ENCODE measurements at regions not wholly inside any gene's neighbourhood (a gene's known extent, or its start where the extent isn't known, plus 50 kb on each side); places are given as distances from the start of the nearest gene placed in this dataset.
"Not testable (repeated sequence)": the region's sequence is repeated elsewhere in the genome, so short reads cannot be mapped to it uniquely, and the experiment has no call there.

- Histone ChIP-seq H3K9ac (ENCODE audit: low read depth, low read length) (no peak overlapping the region), H3K27ac (ENCODE audit: low read depth, low read length) (no peak overlapping the region), H3K27me3 (ENCODE audit: control insufficient read depth, insufficient read depth, low read length) (no peaks in the 10 kb centered on the region), H3K9me3 (ENCODE audit: control insufficient read depth, insufficient read depth, low read length) (no peaks in the 10 kb centered on the region), H3K4me1 (ENCODE audit: control insufficient read depth, insufficient read depth, low read length) (no peaks in the 10 kb centered on the region), H3K36me3 (ENCODE audit: control insufficient read depth, insufficient read depth, low read length) (no peaks in the 10 kb centered on the region), H3K4me3 (ENCODE audit: low read depth, low read length) (no peak overlapping the region)
Observed at GRCh38 chr5:19210886-19211285, 777.1 kb downstream of the CDH18 start.

DNA sequence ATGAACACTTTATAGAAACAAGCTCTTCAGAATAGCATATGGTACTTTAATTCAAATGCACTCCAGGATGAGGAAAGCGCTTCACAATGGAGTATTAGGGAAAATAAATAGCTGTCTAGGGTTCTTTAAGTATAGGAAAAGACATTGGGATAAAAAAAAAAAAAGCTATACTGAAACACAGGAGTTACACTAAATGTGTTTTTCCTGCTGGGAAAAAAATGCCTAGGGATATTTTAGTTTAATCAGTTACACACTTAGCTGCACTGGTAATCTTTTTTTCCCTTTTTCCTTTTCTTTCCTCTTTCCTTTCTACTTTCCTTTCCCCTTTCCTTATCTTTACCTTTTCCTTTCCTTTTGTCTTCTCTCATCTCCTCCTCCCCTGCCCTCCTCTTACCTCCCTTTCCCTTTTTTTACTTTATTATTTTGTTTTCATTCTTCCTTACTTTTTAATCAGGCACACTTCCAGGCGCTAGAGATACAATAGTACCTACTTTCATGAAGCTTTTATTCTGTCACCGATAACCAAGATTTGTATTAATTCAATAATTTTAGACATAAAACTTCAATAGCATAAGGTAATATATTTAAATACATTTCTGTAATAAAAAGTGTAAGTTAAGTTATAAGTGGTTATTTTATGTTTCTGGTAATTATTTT is 758.7 kb downstream of the CDH18 start:
- H3K4me3 ChIP-seq (ENCODE audit: low read depth, low read length): no peak overlapping the region

DNA sequence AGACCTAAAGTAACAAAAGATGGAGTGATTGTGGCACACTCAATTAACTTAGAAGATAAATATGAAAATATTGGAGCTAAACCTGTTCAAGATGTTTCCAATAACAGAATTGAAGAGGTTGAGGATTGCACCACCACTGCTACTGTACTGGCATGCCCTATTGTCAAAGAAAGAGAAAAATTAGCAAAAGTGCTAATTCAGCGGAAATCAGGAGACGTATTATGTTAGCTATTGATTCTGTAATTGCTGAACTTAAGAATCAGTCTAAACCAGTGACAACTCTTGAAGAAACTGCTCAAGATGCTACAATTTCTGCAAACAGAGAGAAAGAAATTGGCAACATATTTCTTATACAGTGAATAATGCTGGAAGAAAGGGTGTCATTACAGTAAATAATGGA is 754.4 kb downstream of the CDH18 start:
- Histone ChIP-seq H3K9ac (ENCODE audit: low read depth, low read length) (no peak overlapping the region), H3K4me3 (ENCODE audit: low read depth, low read length) (no peak overlapping the region), H3K4me1 (ENCODE audit: control insufficient read depth, insufficient read depth, low read length) (no peaks in the 10 kb centered on the region), H3K36me3 (ENCODE audit: control insufficient read depth, insufficient read depth, low read length) (no peaks in the 10 kb centered on the region), H3K27me3 (ENCODE audit: control insufficient read depth, insufficient read depth, low read length) (no peaks in the 10 kb centered on the region), H3K9me3 (ENCODE audit: control insufficient read depth, insufficient read depth, low read length) (no peaks in the 10 kb centered on the region), H3K27ac (ENCODE audit: low read depth, low read length) (no peak overlapping the region)

More for the DNA sequence above, 758.7 kb downstream of the CDH18 start:
- Histone ChIP-seq H3K27ac (ENCODE audit: low read depth, low read length) (no peak overlapping the region), H3K36me3 (ENCODE audit: control insufficient read depth, insufficient read depth, low read length) (no peaks in the 10 kb centered on the region), H3K9me3 (ENCODE audit: control insufficient read depth, insufficient read depth, low read length) (no peaks in the 10 kb centered on the region), H3K9ac (ENCODE audit: low read depth, low read length) (no peak overlapping the region), H3K27me3 (ENCODE audit: control insufficient read depth, insufficient read depth, low read length) (no peaks in the 10 kb centered on the region), H3K4me1 (ENCODE audit: control insufficient read depth, insufficient read depth, low read length) (no peaks in the 10 kb centered on the region)

- no peak overlapping the region for H3K4me3 ChIP-seq (ENCODE audit: low read depth, low read length)
- H3K27me3 ChIP-seq (ENCODE audit: control insufficient read depth, insufficient read depth, low read length): no peaks in the 10 kb centered on the region
- H3K36me3 ChIP-seq (ENCODE audit: control insufficient read depth, insufficient read depth, low read length): no peaks in the 10 kb centered on the region
- H3K9me3 ChIP-seq (ENCODE audit: control insufficient read depth, insufficient read depth, low read length): no peaks in the 10 kb centered on the region
- no peak overlapping the region for H3K27ac ChIP-seq (ENCODE audit: low read depth, low read length)
- no peak overlapping the region for H3K9ac ChIP-seq (ENCODE audit: low read depth, low read length)
- peaks cover 8% of the 10 kb centered on the region for H3K4me1 ChIP-seq (ENCODE audit: control insufficient read depth, insufficient read depth, low read length)
Observed at GRCh38 chr5:19235101-19235584, 752.9 kb downstream of the CDH18 start.

GRCh38 chr5:19240170-19240569 is 747.8 kb downstream of the CDH18 start:
- no peak overlapping the region for H3K9ac ChIP-seq (ENCODE audit: low read depth, low read length)
- H3K27me3 ChIP-seq (ENCODE audit: control insufficient read depth, insufficient read depth, low read length): no peaks in the 10 kb centered on the region
- H3K4me3 ChIP-seq (ENCODE audit: low read depth, low read length): no peak overlapping the region
- peak overlapping the region; percentile 42 for H3K27ac ChIP-seq (ENCODE audit: low read depth, low read length)
- no peaks in the 10 kb centered on the region for H3K9me3 ChIP-seq (ENCODE audit: control insufficient read depth, insufficient read depth, low read length)
- H3K4me1 ChIP-seq (ENCODE audit: control insufficient read depth, insufficient read depth, low read length): peaks cover 13% of the 10 kb centered on the region
- no peaks in the 10 kb centered on the region for H3K36me3 ChIP-seq (ENCODE audit: control insufficient read depth, insufficient read depth, low read length)

DNA sequence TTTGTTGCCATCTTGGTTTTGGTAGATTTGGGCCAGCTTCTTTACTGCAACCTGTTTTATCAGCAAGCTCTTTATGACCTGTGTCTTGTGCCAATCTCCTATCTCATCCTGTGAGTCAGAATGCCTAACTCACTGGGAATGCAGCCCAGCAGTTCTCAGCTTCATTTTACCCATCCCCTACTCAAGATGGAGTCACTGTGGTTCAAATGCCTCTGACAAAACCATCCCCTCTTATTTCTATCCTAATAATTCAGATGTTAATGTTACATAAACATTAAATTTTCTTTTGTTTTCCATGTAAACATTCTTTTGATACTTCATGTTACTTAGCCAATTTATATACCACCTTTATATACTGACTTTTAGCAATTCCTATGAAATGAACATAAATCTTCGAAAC is 746.3 kb downstream of the CDH18 start:
- Histone ChIP-seq H3K27me3 (ENCODE audit: control insufficient read depth, insufficient read depth, low read length) (no peaks in the 10 kb centered on the region), H3K4me3 (ENCODE audit: low read depth, low read length) (no peak overlapping the region)

DNA sequence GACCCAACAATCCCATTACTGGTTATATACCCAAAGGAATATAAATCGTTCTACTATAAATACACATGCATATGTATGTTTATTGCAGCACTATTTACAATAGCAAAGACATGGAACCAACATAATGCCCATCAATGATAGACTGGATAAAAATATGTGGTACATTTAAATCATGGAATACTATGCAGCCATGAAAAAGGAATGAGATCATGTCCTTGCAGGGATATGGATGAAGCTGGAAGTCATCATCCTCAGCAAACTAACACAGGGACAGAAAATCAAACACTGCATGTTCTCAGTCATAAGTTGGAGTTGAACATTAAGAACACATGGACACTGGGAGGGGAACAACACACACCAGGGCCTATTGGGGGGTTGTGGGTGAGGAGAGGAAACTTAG is 741.8 kb downstream of the CDH18 start:
- not testable (repeated sequence) for H3K27me3 ChIP-seq (ENCODE audit: control insufficient read depth, insufficient read depth, low read length); H3K9ac ChIP-seq (ENCODE audit: low read depth, low read length); H3K4me1 ChIP-seq (ENCODE audit: control insufficient read depth, insufficient read depth, low read length); H3K9me3 ChIP-seq (ENCODE audit: control insufficient read depth, insufficient read depth, low read length); H3K36me3 ChIP-seq (ENCODE audit: control insufficient read depth, insufficient read depth, low read length); H3K4me3 ChIP-seq (ENCODE audit: low read depth, low read length); H3K27ac ChIP-seq (ENCODE audit: low read depth, low read length)

More for the DNA sequence above, 746.3 kb downstream of the CDH18 start:
- Histone ChIP-seq H3K4me1 (ENCODE audit: control insufficient read depth, insufficient read depth, low read length) (peaks cover 13% of the 10 kb centered on the region), H3K36me3 (ENCODE audit: control insufficient read depth, insufficient read depth, low read length) (no peaks in the 10 kb centered on the region), H3K9me3 (ENCODE audit: control insufficient read depth, insufficient read depth, low read length) (0 out of 2 replicates have a peak, but pooled peaks cover 5% of the 10 kb centered on the region), H3K9ac (ENCODE audit: low read depth, low read length) (no peak overlapping the region), H3K27ac (ENCODE audit: low read depth, low read length) (no peak overlapping the region)

DNA sequence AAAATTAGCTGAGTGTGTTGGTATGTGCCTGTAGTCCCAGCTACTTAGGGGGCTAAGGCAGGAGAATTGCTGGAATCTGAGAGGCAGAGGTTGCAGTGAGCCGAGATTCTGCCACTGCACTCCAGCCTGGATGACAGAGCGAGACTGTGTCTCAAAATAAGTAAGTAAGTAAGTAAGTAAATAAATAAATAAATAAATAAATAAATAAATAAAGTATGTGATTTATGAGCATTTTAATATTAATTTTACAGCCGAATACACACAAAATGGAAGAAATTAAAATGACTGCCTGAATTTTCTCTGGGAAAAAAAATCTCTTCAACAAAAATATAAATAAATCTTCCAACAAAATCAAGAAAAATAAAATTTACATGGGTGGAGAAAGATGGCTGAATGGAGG is 740.7 kb downstream of the CDH18 start:
- Histone ChIP-seq H3K36me3 (ENCODE audit: control insufficient read depth, insufficient read depth, low read length) (no peaks in the 10 kb centered on the region), H3K4me1 (ENCODE audit: control insufficient read depth, insufficient read depth, low read length) (no peaks in the 10 kb centered on the region), H3K4me3 (ENCODE audit: low read depth, low read length) (no peak overlapping the region), H3K9me3 (ENCODE audit: control insufficient read depth, insufficient read depth, low read length) (0 out of 2 replicates have a peak, but pooled peaks cover 5% of the 10 kb centered on the region), H3K27ac (ENCODE audit: low read depth, low read length) (no peak overlapping the region), H3K9ac (ENCODE audit: low read depth, low read length) (no peak overlapping the region), H3K27me3 (ENCODE audit: control insufficient read depth, insufficient read depth, low read length) (no peaks in the 10 kb centered on the region)

DNA sequence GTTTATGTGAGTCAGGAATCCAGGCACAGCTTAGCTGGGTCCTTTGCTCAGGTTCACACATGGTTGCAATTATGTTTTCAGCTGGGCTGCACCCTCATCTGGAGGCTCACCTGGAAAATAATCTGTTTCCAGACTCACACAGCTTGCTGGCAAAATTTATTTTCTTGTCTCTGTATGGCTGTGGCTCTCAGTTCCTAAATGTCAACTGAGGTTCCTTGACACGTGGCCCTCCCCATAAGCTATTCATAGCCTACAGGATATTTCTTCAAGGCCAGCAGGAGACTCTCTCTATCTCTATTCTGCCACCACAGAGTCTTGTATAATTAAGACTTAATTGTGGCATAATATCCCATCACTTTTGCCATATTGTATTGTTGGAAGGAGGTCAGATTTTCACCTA is 732.0 kb downstream of the CDH18 start:
- Histone ChIP-seq H3K9me3 (ENCODE audit: control insufficient read depth, insufficient read depth, low read length) (no peaks in the 10 kb centered on the region), H3K27ac (ENCODE audit: low read depth, low read length) (no peak overlapping the region), H3K4me3 (ENCODE audit: low read depth, low read length) (no peak overlapping the region), H3K4me1 (ENCODE audit: control insufficient read depth, insufficient read depth, low read length) (no peaks in the 10 kb centered on the region), H3K36me3 (ENCODE audit: control insufficient read depth, insufficient read depth, low read length) (no peaks in the 10 kb centered on the region), H3K27me3 (ENCODE audit: control insufficient read depth, insufficient read depth, low read length) (no peaks in the 10 kb centered on the region), H3K9ac (ENCODE audit: low read depth, low read length) (no peak overlapping the region)

- no peaks in the 10 kb centered on the region for H3K27me3 ChIP-seq (ENCODE audit: control insufficient read depth, insufficient read depth, low read length)
- no peaks in the 10 kb centered on the region for H3K9me3 ChIP-seq (ENCODE audit: control insufficient read depth, insufficient read depth, low read length)
- no peaks in the 10 kb centered on the region for H3K4me1 ChIP-seq (ENCODE audit: control insufficient read depth, insufficient read depth, low read length)
- no peak overlapping the region for H3K9ac ChIP-seq (ENCODE audit: low read depth, low read length)
- H3K36me3 ChIP-seq (ENCODE audit: control insufficient read depth, insufficient read depth, low read length): no peaks in the 10 kb centered on the region
- no peak overlapping the region for H3K27ac ChIP-seq (ENCODE audit: low read depth, low read length)
- no peak overlapping the region for H3K4me3 ChIP-seq (ENCODE audit: low read depth, low read length)
Observed at GRCh38 chr5:19258686-19259085, 729.3 kb downstream of the CDH18 start.

DNA sequence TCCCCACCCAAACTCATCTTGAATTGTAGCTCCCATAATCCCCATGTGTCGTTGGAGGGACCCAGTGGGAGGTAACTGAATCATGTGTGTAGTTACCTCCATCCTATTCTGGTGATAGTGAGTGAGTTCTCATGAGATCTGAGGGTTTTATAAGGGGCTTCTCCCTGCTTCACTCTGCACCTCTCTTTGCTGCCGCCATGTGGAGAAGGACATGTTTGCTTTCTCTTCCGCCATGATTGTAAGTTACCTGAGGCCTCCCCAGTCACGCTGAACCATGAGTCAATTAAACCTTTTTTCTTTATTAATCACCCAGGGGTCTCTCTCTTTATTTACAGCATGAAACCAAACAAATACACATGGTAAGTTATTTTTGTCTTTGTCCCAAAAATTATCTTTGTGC is 726.1 kb downstream of the CDH18 start:
- no peaks in the 10 kb centered on the region for H3K27me3 ChIP-seq (ENCODE audit: control insufficient read depth, insufficient read depth, low read length)
- no peak overlapping the region for H3K9ac ChIP-seq (ENCODE audit: low read depth, low read length)
- no peak overlapping the region for H3K4me3 ChIP-seq (ENCODE audit: low read depth, low read length)
- no peak overlapping the region for H3K27ac ChIP-seq (ENCODE audit: low read depth, low read length)
- no peaks in the 10 kb centered on the region for H3K4me1 ChIP-seq (ENCODE audit: control insufficient read depth, insufficient read depth, low read length)
- no peaks in the 10 kb centered on the region for H3K9me3 ChIP-seq (ENCODE audit: control insufficient read depth, insufficient read depth, low read length)
- H3K36me3 ChIP-seq (ENCODE audit: control insufficient read depth, insufficient read depth, low read length): no peaks in the 10 kb centered on the region
